Muscle layer of duodenum (tissue), 2 donors: ENCODE measurements at regions not wholly inside any gene's neighbourhood (a gene's known extent, or its start where the extent isn't known, plus 50 kb on each side); places are given as distances from the start of the nearest gene placed in this dataset.

Experiments used
- H3K27ac ChIP-seq: one replicate; pipeline ENCODE4 v1.7.0; 2013; ENCODE audit warnings: mild to moderate bottlenecking, low read length
- H3K27me3 ChIP-seq: one replicate; pipeline ENCODE4 v1.7.0; 2013; ENCODE audit warnings: low read depth, mild to moderate bottlenecking, control low read depth, low read length
- H3K36me3 ChIP-seq, 2 donors: one replicate each; pipeline ENCODE4 v1.7.0; 2013; ENCODE audit warnings: low read length in 2 of 2, control low read depth in 1 of 2, mild to moderate bottlenecking in 1 of 2; ENCODE audit not compliant: insufficient read depth in 2 of 2, control insufficient read depth in 1 of 2
- H3K4me1 ChIP-seq, 2 donors: one replicate each; pipeline ENCODE4 v1.7.0; 2013; ENCODE audit warnings: low read length in 2 of 2, mild to moderate bottlenecking in 2 of 2, control low read depth in 1 of 2, moderate library complexity in 1 of 2; ENCODE audit not compliant: insufficient read depth in 2 of 2, control insufficient read depth in 1 of 2
- H3K4me3 ChIP-seq, 2 donors: one replicate each; pipeline ENCODE4 v1.7.0; 2013; ENCODE audit warnings: low read length in 2 of 2, low read depth in 1 of 2, mild to moderate bottlenecking in 1 of 2
- H3K9me3 ChIP-seq, 2 donors: one replicate each; pipeline ENCODE4 v1.7.0; 2013; ENCODE audit warnings: low read length in 2 of 2, control low read depth in 1 of 2, mild to moderate bottlenecking in 1 of 2; ENCODE audit not compliant: control insufficient read depth in 1 of 2
- donor health status: healthy.

DNA sequence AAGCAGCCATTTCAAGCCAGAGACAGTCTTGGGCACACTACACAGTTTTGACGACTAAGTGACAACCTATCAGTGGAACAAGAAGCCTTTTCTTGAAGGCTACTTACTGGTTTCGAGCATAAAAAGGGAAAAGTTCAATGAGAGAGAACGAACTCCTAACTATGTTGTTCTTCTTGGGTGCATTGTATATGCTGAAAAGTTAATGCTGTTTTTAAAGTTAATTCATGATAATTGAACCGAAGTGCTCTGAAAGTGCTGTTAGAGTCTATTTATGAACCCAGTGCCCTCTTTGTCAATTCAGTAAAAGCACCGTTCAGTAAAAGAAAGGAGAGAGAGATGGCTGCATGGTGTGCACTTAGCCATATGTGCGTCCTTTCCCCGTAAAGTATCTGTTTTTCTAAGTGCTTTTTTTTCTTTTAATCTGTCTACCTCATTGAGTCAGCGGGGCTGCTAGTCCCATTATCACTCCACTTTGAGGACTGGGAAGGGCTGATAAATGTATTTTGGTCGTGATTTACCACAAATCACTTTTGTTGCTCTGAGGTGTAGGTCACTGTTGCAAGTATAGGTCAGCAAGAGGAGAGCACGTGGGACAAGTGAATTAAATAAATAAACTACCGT is 380.7 kb upstream of the GOLIM4 start:
- Histone ChIP-seq H3K4me1 (no peaks in the 10 kb centered on the region), H3K9me3 (no peaks in the 10 kb centered on the region), H3K27ac (no peak overlapping the region), H3K27me3 (no peaks in the 10 kb centered on the region), H3K4me3 (no peak overlapping the region), H3K36me3 (no peaks in the 10 kb centered on the region)

DNA sequence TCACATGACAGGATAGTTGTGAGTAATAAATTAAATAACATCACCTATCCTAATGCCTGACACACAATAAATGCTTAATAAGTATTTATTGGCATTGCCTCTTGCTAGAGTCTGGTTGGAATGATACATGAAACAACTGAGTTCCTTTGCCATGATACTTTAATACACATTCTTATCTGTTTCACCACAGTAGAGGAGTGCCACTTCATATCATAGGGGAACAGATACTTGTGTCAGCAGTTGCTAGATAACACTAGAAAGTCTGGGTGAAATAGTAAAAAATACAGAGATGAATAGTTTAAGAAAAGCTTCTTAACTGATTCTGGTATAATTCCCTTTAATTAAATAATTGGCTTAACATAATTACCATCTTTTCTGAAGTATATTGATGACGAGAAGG is 380.0 kb upstream of the GOLIM4 start:
- Histone ChIP-seq H3K9me3 (no peaks in the 10 kb centered on the region), H3K36me3 (no peaks in the 10 kb centered on the region), H3K4me3 (no peak overlapping the region), H3K27me3 (no peaks in the 10 kb centered on the region), H3K27ac (no peak overlapping the region), H3K4me1 (no peaks in the 10 kb centered on the region)

DNA sequence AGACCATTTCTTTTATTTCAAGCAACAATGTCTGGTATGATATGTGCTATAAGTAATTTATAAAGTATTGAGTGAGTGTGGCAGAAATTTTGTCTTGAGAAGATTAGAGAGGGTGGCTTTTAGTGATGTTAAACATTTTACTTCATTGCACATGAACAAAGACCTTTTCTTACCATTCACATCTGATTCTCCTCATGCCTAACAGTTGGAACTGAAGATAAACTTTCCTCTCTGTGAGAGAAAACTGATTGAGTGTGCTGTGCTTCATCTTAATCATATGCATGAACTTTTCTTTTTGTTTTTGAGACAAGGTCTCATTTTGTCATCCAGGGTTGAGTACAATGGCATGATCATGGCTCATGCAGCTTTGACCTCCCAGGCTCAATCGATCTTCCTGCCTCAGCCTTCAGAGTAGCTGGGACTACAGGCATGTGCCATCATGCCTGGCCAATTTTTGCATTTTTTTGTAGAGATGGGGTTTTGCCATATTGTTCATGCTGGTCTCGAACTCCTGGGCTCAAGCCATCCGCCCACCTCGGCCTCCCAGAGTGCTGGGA is 377.7 kb upstream of the GOLIM4 start:
- Histone ChIP-seq H3K4me3 (no peak overlapping the region), H3K27ac (no peak overlapping the region), H3K36me3 (no peaks in the 10 kb centered on the region), H3K27me3 (no peaks in the 10 kb centered on the region), H3K4me1 (no peaks in the 10 kb centered on the region), H3K9me3 (no peaks in the 10 kb centered on the region)

GRCh38 chr3:168472783-168473182 is 377.1 kb upstream of the GOLIM4 start:
- no peaks in the 10 kb centered on the region for H3K4me1 ChIP-seq
- no peaks in the 10 kb centered on the region for H3K36me3 ChIP-seq
- no peaks in the 10 kb centered on the region for H3K9me3 ChIP-seq
- H3K27ac ChIP-seq = no peak overlapping the region
- no peaks in the 10 kb centered on the region for H3K27me3 ChIP-seq
- H3K4me3 ChIP-seq = no peak overlapping the region

- no peaks in the 10 kb centered on the region for H3K4me1 ChIP-seq
- no peak overlapping the region for H3K4me3 ChIP-seq
- no peaks in the 10 kb centered on the region for H3K36me3 ChIP-seq
- no peak overlapping the region for H3K27ac ChIP-seq
- H3K9me3 ChIP-seq = no peaks in the 10 kb centered on the region
- H3K27me3 ChIP-seq = no peaks in the 10 kb centered on the region
These were observed 374.7 kb upstream of the GOLIM4 start for GRCh38 chr3:168470380-168470779.

DNA sequence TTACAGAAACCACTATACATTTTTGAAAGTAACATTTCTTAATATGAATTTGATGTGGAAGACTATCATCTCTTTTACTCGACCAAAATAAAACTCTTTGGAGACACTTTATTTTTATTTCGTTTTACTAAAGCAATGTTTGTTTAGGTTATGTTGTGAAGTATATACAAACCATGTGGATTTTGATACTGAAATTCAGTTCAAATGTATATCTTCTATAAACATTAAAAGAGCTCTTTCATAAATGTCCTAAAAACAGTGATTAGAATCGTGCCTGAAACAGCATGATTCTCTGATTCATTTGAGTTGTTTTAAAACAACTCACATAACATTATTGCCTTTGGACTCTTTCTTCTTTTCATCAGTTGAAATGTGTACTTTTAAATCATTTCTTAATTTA is 373.7 kb upstream of the GOLIM4 start:
- Histone ChIP-seq H3K36me3 (no peaks in the 10 kb centered on the region), H3K27me3 (no peaks in the 10 kb centered on the region), H3K27ac (no peak overlapping the region), H3K9me3 (peaks cover 0 to 2% of the 10 kb centered on the region in 2 donors), H3K4me1 (no peaks in the 10 kb centered on the region), H3K4me3 (no peak overlapping the region)

DNA sequence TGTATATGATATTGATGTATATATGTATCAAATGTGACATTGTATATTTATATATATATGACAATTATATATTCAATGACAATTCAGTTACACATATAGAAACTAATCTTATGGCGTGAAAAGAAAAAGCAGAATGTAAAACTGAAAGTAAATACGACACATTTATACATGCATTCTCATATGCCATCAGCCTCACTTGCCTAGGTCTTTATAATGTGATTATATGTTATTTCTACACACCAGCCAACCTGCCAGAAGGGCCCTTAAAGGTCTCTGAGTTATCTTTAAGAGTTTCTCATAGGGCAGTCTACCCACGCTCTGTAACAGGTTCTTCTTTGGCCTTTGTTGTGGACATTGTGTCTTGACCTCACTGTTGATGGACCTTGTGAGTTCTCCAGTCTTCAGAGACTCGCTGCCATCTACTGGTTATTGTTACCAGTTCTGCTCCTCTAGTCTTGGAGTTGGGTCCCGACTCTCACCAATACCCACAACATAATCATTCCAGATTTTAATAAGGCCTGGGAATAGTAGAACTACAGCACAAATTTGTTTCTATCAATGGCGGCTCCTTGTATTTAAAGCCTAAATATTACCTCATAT is 371.5 kb upstream of the GOLIM4 start:
- Histone ChIP-seq H3K27ac (no peak overlapping the region), H3K9me3 (peaks cover 0 to 4% of the 10 kb centered on the region in 2 donors), H3K27me3 (no peaks in the 10 kb centered on the region), H3K36me3 (no peaks in the 10 kb centered on the region), H3K4me3 (no peak overlapping the region), H3K4me1 (no peaks in the 10 kb centered on the region)

DNA sequence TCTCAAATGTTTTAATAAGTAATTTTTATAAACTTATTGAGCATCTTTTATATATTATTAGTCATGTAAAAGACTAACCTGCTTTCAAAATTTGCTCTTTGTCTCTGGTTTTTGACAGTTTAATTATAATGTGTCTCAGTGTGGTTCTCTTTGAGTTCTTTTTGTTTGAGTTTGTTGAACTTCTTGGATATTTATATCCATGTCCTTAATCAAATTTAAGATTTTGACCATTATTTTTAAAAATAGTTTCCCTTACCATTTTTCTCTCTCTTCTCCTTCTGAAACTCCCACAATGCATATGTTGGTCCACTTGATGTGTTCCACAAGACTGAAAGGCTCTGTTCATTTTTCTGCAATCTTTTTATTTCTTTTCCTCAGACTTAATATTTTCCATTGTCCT is 366.1 kb upstream of the GOLIM4 start:
- H3K36me3 ChIP-seq = no peaks in the 10 kb centered on the region

GRCh38 chr3:168459226-168459784 is 363.6 kb upstream of the GOLIM4 start:
- H3K27me3 ChIP-seq = no peaks in the 10 kb centered on the region

More for the DNA sequence above, 366.1 kb upstream of the GOLIM4 start:
- Histone ChIP-seq H3K27me3 (no peaks in the 10 kb centered on the region), H3K4me3 (no peak overlapping the region), H3K4me1 (no peaks in the 10 kb centered on the region), H3K9me3 (peaks cover 0 to 9% of the 10 kb centered on the region in 2 donors), H3K27ac (no peak overlapping the region)

DNA sequence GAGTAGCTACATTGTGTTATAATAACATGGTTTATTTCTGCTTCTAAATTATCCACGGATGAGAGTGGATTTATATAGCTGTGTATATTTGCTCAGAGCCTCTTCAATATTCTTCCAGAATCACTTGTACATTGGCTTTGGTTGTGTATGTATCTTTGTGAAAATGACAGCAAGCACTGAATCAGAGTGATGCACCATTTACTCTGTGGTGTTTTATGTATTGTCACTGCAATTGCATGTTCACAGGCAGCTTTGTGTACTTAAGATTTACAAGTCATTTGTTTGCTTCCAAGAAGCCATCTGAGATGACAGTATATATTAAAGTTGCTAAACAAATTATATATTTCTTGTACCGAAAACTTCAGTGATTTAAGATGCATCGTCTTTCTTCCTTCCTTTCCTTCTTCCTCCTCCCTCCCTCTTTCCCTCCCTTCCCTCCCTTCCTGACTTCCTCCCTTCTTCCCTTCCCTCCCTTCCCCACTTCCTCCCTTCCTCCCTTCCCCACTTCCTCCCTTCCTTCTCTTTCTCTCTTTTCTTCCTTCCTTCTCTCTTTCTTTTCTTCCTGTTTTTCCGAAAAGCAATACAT is 362.3 kb upstream of the GOLIM4 start:
- Histone ChIP-seq H3K4me1 (no peaks in the 10 kb centered on the region), H3K27ac (no peak overlapping the region), H3K27me3 (no peaks in the 10 kb centered on the region), H3K36me3 (no peaks in the 10 kb centered on the region), H3K9me3 (peaks cover 0 to 7% of the 10 kb centered on the region in 2 donors), H3K4me3 (no peak overlapping the region)

More at GRCh38 chr3:168459226-168459784, 363.6 kb upstream of the GOLIM4 start:
- Histone ChIP-seq H3K27ac (no peak overlapping the region), H3K4me3 (no peak overlapping the region), H3K4me1 (no peaks in the 10 kb centered on the region), H3K36me3 (no peaks in the 10 kb centered on the region), H3K9me3 (peaks cover 0 to 7% of the 10 kb centered on the region in 2 donors)

DNA sequence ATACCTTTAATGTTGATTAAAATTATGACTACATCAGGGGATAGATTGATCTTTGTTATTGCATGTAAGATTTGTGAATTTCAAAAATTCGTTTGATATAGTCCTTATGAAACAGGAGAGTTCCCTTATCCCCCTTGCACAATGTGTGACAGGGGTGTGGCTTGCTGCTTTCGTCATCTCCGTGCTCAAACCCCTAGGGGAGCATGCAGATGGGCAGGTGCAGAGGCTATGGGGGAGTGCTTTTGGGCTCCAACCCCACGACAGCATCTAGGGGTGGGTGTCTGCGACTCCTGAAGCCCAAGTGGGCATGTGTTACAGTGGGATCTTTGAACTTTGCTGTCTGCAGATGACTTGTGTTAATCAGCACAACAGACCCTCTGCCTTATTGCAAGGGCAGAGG is 360.1 kb upstream of the GOLIM4 start:
- Histone ChIP-seq H3K27me3 (no peaks in the 10 kb centered on the region), H3K4me3 (no peak overlapping the region), H3K27ac (no peak overlapping the region), H3K9me3 (no peaks in the 10 kb centered on the region), H3K4me1 (no peaks in the 10 kb centered on the region), H3K36me3 (no peaks in the 10 kb centered on the region)
